NB4 (cell line): ENCODE measurements at regions not wholly inside any gene's neighbourhood (a gene's known extent, or its start where the extent isn't known, plus 50 kb on each side); places are given as distances from the start of the nearest gene placed in this dataset.
"Not testable (repeated sequence)": the region's sequence is repeated elsewhere in the genome, so short reads cannot be mapped to it uniquely, and the experiment has no call there.

Experiments used
- DNase-seq: peaks from one replicate; pipeline ENCODE4 v3.0.0; 2010; ENCODE audit warnings: low read depth
- H3K4me3 ChIP-seq: one replicate; pipeline ENCODE4 v1.5.1; 2011; ENCODE audit warnings: mild to moderate bottlenecking, low read depth, low read length, moderate library complexity
- CTCF ChIP-seq: IDR thresholded peaks from one replicate; pipeline ENCODE4 v1.5.1; 2012; ENCODE audit warnings: low read depth, low read length
- MAX ChIP-seq: IDR thresholded peaks from 2 replicates; pipeline ENCODE4 v1.6.1; 2011; ENCODE audit warnings: low read depth, low read length
- MYC ChIP-seq: IDR thresholded peaks from 2 replicates; pipeline ENCODE4 v1.6.1; 2011; ENCODE audit warnings: low read depth, low read length
- POLR2A ChIP-seq: IDR thresholded peaks from 2 replicates; pipeline ENCODE4 v1.6.1; 2011; ENCODE audit warnings: mild to moderate bottlenecking; ENCODE audit not compliant: insufficient read length; ENCODE audit errors: extremely low read depth

- TF ChIP-seq MAX (no peak), CTCF (no peak), POLR2A (no peak)
- no peak for DNase-seq
Measured at GRCh38 chr15:95761501-95762165, 568.9 kb upstream of the NR2F2 start.

GRCh38 chr15:95763426-95763825, 567.1 kb upstream of the NR2F2 start:
- TF ChIP-seq MYC = no peak
- TF ChIP-seq CTCF = no peak
- TF ChIP-seq MAX = no peak
- no peak for TF ChIP-seq POLR2A
- no peak overlapping the region for H3K4me3 ChIP-seq
- DNase-seq = no peak

More at GRCh38 chr15:95761501-95762165, 568.9 kb upstream of the NR2F2 start:
- H3K4me3 ChIP-seq = no peak overlapping the region

- DNase-seq = no peak
- no peak overlapping the region for H3K4me3 ChIP-seq
- TF ChIP-seq MAX = no peak
- TF ChIP-seq CTCF = no peak
- TF ChIP-seq POLR2A = no peak
- TF ChIP-seq MYC = no peak
Measured at GRCh38 chr15:95765161-95765560, 565.3 kb upstream of the NR2F2 start.

GRCh38 chr15:95770196-95770595, 560.3 kb upstream of the NR2F2 start:
- no peak overlapping the region for H3K4me3 ChIP-seq
- TF ChIP-seq POLR2A (no peak), MAX (no peak), CTCF (no peak), MYC (no peak)
- no peak for DNase-seq

GRCh38 chr15:95772982-95773381, 557.5 kb upstream of the NR2F2 start:
- H3K4me3 ChIP-seq = no peak overlapping the region
- no peak for TF ChIP-seq POLR2A
- no peak for TF ChIP-seq MYC
- TF ChIP-seq CTCF = no peak
- no peak for TF ChIP-seq MAX
- DNase-seq = no peak

GRCh38 chr15:95784508-95784907, 546.0 kb upstream of the NR2F2 start:
- H3K4me3 ChIP-seq = no peak overlapping the region
- DNase-seq = no peak
- TF ChIP-seq POLR2A (no peak), MAX (no peak), CTCF (no peak), MYC (no peak)

- DNase-seq, H3K4me3 ChIP-seq: not testable (repeated sequence)
Measured at GRCh38 chr15:95785276-95785675, 545.2 kb upstream of the NR2F2 start.
